HG03442 (cell line): ENCODE measurements at regions not wholly inside any gene's neighbourhood (a gene's known extent, or its start where the extent isn't known, plus 50 kb on each side); places are given as distances from the start of the nearest gene placed in this dataset.
"Not testable (repeated sequence)": the region's sequence is repeated elsewhere in the genome, so short reads cannot be mapped to it uniquely, and the experiment has no call there.

Experiments
- ATAC-seq: cut with Tn5 transposase; IDR thresholded peaks from one replicate; pipeline ENCODE4 v1.9.1; 2021; ENCODE audit warnings: mild to moderate bottlenecking, moderate library complexity; ENCODE audit not compliant: unreplicated experiment

DNA sequence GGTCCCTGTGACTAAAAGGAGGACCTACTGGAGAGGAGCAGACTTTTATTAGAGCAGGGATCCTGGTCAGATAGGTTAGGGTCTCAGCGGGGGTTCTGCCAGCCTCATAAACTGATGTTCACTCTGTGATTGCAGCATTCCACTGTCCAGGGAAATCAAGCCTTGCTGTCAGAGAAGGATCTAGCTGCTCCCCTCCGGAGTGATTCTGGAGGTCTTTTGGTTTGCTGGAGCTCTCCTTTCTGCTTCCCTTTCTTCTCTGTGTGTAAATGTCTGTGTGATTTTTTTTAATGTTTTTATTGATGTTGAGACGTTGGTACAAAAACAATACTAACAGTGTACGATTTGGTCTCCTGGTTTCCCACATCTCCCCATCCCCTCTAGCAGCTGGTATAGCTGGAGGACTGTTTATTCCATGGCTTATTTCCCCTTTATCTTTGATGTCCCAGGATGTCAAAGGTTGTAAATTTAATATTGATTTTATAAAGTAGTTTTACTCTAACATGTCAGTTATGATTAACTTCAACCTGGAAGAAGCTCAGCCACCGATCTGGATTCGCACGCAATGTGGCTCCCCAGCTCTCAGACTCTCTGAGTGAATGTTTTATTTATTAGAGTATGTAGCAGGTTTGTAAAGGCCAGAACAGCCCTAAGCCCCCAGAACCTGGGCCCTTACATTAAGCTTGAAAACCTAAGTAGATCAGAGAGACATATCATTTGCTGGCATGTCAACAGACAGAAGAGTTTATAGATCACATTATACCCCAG, 202.3 kb upstream of the G2E3 start:
- ATAC-seq = no peak

- ATAC-seq = no peak
These were observed 201.2 kb upstream of the G2E3 start for GRCh38 chr14:30357791-30358190.

- no peak for ATAC-seq
These were observed 196.4 kb upstream of the G2E3 start for GRCh38 chr14:30362369-30363218.

- ATAC-seq = not testable (repeated sequence)
These were observed 195.6 kb upstream of the G2E3 start for GRCh38 chr14:30363219-30363880.

DNA sequence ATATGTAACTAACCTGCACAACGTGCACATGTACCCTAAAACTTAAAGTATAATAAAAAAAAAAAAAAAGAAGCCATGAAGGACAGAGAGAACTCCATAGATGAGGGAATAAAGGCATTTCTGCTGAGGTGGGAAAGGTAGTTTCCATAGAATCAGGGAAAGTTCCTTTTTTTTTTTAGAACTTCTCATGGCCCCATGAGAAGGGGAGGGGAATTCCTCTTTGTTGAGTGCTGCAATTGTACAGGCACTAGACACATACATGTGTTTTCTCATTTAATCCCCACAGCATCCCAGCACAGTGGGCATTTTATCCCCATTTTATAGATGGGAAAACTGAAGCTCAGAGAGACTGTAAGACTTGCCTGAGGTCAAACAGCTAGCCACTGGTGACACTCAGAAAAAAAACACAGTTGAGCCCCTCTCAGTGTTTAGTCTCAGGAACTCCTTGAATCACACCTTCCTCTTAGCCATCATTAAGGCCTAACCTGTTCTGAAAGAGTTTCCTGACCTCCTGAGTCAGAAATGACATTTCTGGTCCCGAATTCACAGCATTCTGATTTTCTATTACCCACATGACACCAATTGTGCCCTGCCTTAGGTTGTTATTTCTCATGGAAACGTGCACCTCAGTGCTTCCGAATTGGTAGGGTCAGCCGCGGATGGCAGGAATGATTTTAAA, 189.3 kb upstream of the G2E3 start:
- no peak for ATAC-seq

DNA sequence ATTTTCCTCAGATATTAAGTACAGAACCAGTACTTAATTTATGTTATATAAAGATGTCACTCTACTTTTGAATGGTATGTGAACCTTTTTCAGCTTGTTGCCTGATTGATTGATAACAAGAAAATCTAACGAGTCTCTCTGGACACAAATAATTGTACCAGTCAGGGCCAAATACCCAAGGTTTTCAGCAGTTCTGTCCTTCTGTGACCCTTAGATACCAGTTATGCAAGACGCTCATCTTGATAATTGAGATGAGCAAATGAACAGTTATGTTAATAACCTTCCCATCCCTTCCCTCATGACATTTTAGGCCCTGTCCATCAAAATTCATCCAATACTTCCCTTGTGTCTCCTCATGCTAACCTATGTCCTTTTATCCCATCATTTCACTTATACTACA, 185.9 kb upstream of the G2E3 start:
- ATAC-seq = no peak

- no peak for ATAC-seq
These were observed 185.4 kb upstream of the G2E3 start for GRCh38 chr14:30373526-30373925.

GRCh38 chr14:30375296-30375892, 183.6 kb upstream of the G2E3 start:
- ATAC-seq = peak; percentile 100

DNA sequence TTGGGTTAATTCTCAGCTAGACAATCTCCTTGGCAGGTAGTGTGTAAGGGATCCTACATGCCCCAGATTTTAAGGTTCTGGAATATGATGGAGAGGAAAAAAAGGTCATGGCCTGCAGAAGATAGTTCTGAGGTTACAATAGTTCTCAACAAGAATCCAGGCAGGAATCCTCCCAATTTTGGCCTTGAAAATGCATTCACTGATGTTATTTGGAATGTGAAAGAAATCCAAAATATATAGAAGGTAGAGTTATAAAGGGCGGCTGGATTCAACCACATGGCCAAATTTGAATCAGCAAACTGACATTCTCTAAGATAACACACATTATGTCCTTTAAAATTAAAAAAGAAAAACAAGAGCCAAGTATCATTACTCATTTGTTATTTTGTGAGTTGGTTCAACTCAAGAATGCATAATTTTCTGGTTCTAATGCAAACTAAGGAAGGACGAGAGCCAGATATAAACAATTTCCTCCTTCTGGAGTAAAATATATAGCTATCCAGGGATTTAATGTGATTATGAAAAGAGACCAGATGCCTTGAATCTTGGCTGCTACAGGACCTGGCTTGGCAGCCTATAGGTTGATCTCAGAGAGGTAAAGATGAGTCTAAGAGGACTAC, 177.0 kb upstream of the G2E3 start:
- no peak for ATAC-seq

DNA sequence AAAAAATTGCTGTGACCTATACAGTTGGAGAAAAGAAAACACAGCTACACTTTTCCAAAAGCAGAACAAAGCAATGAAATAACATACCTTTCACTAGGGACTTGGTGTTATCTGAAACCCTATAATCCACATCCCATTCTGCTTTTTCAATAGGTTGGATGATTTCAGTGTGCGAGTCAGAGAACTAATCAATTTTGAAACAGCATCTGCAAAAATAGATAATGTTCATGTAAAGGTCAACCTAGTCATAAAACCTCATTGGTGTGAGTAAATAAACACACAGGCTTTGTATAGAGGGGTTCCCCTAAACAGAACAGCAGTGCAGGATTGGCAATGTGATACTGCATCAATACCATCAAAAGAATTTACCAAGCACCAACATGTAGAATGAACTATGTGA, 173.0 kb upstream of the G2E3 start:
- no peak for ATAC-seq

- ATAC-seq = no peak
These were observed 171.1 kb upstream of the G2E3 start for GRCh38 chr14:30387871-30388270.

DNA sequence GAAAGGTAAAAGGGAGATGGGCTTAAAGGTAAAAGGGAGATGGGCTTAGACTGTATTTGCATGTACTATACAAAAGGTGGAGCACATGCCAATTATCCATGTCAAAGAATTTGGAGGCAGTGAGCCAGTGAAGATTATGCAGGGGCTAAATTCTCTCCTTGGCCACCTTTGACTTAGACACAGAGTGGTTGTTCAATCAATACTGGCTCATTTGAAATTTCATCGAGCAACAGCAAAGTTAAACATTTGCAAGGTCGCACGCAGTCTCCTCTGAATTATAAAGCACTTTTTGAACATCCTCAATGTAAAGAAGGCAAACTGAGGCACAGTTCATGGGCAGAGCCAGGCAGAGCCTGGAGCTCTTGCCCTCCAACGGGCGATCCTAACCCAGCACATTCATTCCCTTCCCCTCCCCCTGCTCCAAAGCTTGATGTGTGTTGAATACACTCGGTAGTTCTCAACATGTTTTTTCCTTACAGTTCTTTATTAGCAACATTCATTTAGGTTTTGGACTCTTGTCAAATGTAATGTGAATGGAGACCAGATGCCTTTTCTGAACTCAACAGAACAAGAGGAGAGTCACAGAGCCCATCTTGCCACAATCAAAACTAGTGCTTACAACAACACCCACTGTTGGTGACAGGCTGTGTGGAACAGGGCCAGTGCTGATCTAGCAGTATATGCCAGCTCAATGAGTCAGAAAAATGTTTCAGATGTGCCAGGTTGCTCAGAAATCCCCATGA, 169.7 kb upstream of the G2E3 start:
- ATAC-seq = no peak

- no peak for ATAC-seq
These were observed 169.0 kb upstream of the G2E3 start for GRCh38 chr14:30389877-30390385.

GRCh38 chr14:30395065-30395464, 163.9 kb upstream of the G2E3 start:
- no peak for ATAC-seq

- no peak for ATAC-seq
These were observed 156.1 kb upstream of the G2E3 start for GRCh38 chr14:30402846-30403245.

DNA sequence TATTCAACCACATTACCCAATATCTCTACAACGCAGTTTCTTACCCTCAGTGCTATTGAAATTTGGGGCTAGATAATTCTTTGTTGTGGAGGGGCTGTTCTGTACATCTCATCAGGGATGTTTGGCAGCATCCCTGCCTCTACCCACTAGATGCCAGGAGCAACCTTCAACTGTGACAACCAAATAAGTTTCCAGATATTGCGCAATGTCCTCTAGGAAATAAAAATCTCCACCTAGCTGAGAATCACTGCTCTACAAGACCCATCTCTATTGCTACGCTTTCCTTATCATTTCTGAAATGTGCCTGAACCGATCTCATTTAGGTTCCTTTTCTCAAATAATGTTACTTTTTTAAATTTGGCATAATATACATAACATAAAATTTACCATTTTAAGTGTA, 155.2 kb upstream of the G2E3 start:
- no peak for ATAC-seq

DNA sequence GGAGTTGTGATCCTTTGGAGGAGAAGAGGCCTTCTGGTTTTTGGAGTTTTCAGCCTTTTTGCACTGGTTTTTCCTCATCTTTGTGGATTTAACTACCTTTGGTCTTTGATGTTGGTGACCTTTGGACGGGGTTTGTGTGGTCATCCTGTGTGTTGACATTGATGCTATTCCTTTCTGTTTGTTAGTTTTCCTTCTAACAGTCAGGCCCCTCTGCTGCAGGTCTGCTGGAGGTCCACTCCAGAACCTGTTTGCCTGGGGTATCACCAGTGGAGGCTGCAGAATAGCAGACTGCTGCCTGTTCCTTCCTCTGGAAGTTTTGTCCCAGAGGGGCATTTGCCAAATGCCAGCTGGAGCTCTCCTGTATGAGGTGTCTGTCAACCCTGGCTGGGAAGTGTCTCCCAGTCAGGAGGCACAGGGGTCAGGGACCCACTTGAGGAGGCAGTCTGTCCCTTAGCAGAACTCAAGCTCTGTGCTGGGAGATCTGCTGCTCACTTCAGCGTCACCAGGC, 149.4 kb upstream of the G2E3 start:
- not testable (repeated sequence) for ATAC-seq

- no peak for ATAC-seq
These were observed 148.0 kb upstream of the G2E3 start for GRCh38 chr14:30410986-30411385.

- ATAC-seq = not testable (repeated sequence)
These were observed 145.8 kb upstream of the G2E3 start for GRCh38 chr14:30413184-30413583.
